Glomerular visceral epithelial cell (primary cell): ENCODE measurements at regions not wholly inside any gene's neighbourhood (a gene's known extent, or its start where the extent isn't known, plus 50 kb on each side); places are given as distances from the start of the nearest gene placed in this dataset.

Experiments
- DNase-seq: peaks from one replicate; pipeline ENCODE4 v3.0.0-alpha.2; 2016; ENCODE audit errors: extremely low spot score

- DNase-seq: peak; percentile 94
These were observed 101.7 kb upstream of the TPM1 start for GRCh38 chr15:62940755-62941361.

- no peak for DNase-seq
These were observed 100.8 kb upstream of the TPM1 start for GRCh38 chr15:62941699-62942098.

GRCh38 chr15:62942428-62942827 lies 100.1 kb upstream of the TPM1 start:
- no peak for DNase-seq

GRCh38 chr15:62945063-62945462 lies 97.5 kb upstream of the TPM1 start:
- no peak for DNase-seq

GRCh38 chr15:62945760-62946159 lies 96.8 kb upstream of the TPM1 start:
- DNase-seq: no peak

DNA sequence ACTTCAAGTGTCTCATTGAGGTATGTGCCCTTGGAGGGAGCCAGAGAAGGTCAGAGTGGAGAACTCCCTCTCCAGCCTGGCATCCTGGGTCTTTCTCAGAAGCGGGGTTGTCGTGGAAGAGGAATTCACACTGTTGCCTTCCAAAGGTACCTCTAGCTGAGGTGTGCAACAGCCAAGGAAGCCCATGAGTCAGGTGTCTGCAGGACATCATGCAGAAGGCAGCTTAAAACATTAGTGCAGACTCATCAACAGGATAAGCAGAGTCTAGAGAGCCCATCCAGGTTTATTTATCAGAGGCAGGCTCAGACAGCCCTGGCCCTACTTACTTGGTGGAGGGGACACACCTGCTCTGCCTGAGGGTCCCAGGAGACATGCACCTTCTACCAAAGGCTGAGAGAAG lies 95.6 kb upstream of the TPM1 start:
- no peak for DNase-seq

DNA sequence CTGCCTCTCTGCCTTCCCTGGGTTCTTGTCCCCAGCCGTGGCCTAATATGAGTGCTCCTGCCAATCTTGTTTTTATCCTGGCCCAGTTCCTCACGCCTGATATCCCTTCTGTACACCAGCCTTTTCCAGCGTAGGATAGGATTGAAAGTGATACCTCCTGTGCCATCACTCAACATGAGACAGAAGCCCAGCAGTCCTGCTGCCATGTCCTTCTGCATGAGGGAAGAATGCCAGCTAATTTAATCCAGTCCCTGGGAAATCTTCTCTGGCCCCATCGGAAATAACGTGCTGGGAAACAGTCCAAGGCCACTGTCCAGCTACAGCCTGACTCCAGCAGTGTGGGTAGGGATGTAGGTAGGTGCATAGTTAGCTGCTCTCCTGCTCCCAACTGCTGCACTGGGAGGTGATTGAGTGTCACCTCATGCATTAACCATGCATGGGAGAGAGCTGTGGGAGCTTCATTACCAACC lies 92.0 kb upstream of the TPM1 start:
- DNase-seq: no peak

- DNase-seq: no peak
These were observed 91.1 kb upstream of the TPM1 start for GRCh38 chr15:62951481-62951880.

- DNase-seq: no peak
These were observed 89.5 kb upstream of the TPM1 start for GRCh38 chr15:62953021-62953420.

GRCh38 chr15:62953496-62954045 lies 89.0 kb upstream of the TPM1 start:
- no peak for DNase-seq

GRCh38 chr15:62957130-62957529 lies 85.4 kb upstream of the TPM1 start:
- peak; percentile 85 for DNase-seq

- DNase-seq: peak; percentile 38
These were observed 83.8 kb upstream of the TPM1 start for GRCh38 chr15:62958528-62959363.

DNA sequence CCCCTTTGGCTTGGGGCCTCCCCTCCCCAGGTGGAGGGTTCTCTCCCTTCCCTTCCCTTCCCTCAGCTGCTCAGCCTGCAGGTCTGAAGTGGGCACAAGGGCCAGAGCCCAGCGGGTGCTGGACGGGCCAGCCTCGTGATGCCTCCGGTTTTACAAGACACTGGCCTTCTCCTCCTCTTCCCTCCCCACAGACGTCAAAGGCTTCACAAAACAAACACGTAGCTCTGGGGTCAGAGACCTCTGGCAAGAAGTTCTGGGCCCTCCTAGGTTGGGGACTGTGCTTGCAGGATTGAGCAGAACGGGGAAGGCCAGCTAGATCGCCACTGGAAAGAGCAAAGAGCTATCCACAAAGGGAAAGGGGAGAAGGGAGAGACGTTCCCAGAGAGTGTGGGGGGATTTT lies 81.4 kb upstream of the TPM1 start:
- no peak for DNase-seq

DNA sequence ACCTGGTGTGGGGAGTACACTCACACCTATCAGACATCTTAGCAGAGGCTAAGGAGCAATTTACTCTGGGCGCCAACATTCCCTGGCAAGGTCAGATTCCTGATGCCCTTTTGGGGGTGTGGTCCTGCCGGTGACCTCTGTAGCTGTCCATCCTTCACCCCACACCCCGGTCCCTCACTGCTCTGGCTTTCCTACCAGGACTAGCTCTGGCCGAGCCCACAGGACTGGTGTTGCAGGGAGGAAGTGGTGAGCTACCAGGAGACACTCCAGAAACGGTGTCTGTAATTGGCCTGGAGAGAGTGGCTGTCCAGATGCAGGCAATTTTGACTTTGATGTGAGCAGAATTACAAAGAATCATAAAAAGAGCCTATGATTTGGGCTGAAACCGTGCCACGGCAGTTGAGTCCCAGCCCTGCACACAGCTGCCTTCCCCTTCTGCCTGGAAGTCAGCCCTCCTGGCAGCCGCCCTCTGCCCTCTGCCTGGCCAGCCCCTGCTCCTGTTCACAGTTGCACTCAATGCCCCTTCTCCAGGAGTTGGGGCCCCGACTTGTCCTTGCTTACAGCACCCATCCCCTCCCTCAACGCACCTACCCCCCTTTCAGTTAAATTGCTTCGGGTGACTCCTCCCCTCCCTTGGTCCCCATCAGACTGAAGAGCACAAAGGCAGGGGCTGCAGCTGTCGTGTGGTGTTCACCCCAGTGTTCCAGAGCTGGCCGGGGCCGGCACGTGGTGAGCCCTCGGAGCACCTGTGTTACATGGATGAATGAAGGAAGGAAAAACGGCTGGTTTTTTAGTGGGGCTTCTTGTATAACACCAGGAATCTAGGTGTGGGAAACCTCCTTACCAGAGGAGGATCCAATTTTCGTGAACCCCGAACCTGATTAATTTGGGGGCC lies 80.2 kb upstream of the TPM1 start:
- DNase-seq: no peak

- no peak for DNase-seq
These were observed 78.3 kb upstream of the TPM1 start for GRCh38 chr15:62964251-62964650.

- no peak for DNase-seq
These were observed 76.1 kb upstream of the TPM1 start for GRCh38 chr15:62966294-62967078.

DNA sequence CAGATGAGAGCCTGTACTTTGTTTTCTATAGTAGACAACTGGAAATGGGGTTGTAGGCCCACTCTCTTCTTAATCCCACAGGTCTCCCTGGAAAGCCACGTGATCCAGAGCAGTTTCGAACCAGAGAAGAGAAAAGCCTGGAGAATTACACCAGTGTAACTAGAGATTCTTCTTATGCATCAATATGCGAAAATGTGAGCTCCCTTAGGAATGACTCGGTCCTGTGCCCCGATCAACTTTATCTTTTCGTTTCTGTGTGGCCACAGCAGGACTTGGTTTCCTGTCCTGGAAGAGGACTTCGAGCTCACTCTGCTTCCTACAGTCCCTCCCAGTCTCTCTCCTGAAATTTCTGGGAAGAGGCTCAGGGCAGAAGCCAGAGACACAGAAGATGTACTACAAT lies 73.8 kb upstream of the TPM1 start:
- no peak for DNase-seq

DNA sequence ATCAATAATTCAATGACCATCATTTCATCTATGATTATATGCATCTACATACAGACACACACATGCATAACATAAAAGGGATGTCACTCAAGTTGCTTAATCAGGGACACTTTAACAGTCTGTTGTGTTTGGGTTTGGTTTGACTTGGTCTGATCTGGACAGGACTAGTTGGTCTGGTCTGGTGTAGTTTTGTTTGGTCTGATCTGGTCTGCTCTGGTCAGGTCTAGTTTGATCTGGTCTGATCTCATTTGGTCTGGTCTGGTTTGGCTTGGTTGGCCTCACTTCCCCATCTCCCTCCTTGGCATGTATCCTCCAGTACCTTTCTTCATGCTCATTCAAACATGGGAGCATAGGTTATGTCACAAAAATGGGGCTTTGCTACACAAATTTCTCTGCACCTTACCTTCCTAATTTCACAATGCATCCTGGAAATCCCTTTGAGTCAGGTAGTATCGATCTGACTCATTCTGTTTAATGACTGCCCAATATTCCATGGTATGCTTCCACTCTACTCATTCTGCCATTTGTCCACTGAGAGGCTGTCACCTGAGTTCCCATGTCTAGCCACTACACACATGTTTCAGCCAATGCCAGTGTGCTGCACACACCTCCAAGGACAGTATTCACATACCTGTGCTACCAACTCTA lies 73.0 kb upstream of the TPM1 start:
- DNase-seq: no peak

- peak; percentile 57 for DNase-seq
These were observed 69.7 kb upstream of the TPM1 start for GRCh38 chr15:62972814-62973213.

GRCh38 chr15:62975515-62975914 lies 67.0 kb upstream of the TPM1 start:
- peak; percentile 75 for DNase-seq
